Keratinocyte (primary cell): ENCODE measurements at regions not wholly inside any gene's neighbourhood (a gene's known extent, or its start where the extent isn't known, plus 50 kb on each side); places are given as distances from the start of the nearest gene placed in this dataset.
A peak's percentile ranks its signal among the peaks of the same experiment; 100 is the strongest.

ENCODE experiments used
- DNase-seq: peaks from one replicate; pipeline ENCODE4 v3.0.0-alpha.2; 2011; ENCODE audit warnings: low read depth, missing footprints, low spot score
- FAIRE-seq: peaks from 2 replicates; lab custom pipeline; 2011; peaks lifted over from hg19 to GRCh38; lab: Jason Lieb, UNC
- H2AFZ ChIP-seq: 2 replicates; pipeline ENCODE4 v1.6.0; 2012; ENCODE audit warnings: low read length, control low read depth, inconsistent platforms; ENCODE audit not compliant: control insufficient read depth
- H3K27ac ChIP-seq: 2 replicates; pipeline ENCODE4 v1.5.1; 2011; ENCODE audit warnings: low read length; ENCODE audit not compliant: control insufficient read depth, insufficient read depth
- H3K27me3 ChIP-seq: 3 replicates; pipeline ENCODE4 v1.6.0; 2011; ENCODE audit warnings: low read length; ENCODE audit not compliant: control insufficient read depth, insufficient read depth; ENCODE audit errors: extremely low read depth
- H3K36me3 ChIP-seq, 2 experiments: 2 replicates in 1 of 2; 3 replicates in 1 of 2; pipeline ENCODE4 v1.5.1; 2011; ENCODE audit warnings: low read length in 2 of 2, mild to moderate bottlenecking in 1 of 2; ENCODE audit not compliant: control insufficient read depth in 2 of 2, insufficient read depth in 2 of 2; ENCODE audit errors: extremely low read depth in 1 of 2
- H3K4me1 ChIP-seq: 3 replicates; pipeline ENCODE4 v1.5.1; 2011; ENCODE audit warnings: low read length; ENCODE audit not compliant: control insufficient read depth, insufficient read depth; ENCODE audit errors: extremely low read depth
- H3K4me2 ChIP-seq: 3 replicates; pipeline ENCODE4 v1.6.0; 2011; ENCODE audit warnings: low read depth, low read length; ENCODE audit not compliant: control insufficient read depth, insufficient read depth; ENCODE audit errors: extremely low read depth
- H3K4me3 ChIP-seq, 3 experiments: fragments of 200-600 bp in 1 of 3; sonication (generic) in 1 of 3; 2 replicates in 2 of 3; 3 replicates in 1 of 3; pipeline ENCODE4 v1.5.1; 2011 to 2016; ENCODE audit warnings: low read length in 3 of 3, mild to moderate bottlenecking in 3 of 3, control low read depth in 2 of 3, inconsistent platforms in 1 of 3, low read depth in 1 of 3, mixed read lengths in 1 of 3, mixed run types in 1 of 3, moderate library complexity in 1 of 3; ENCODE audit not compliant: control insufficient read depth in 2 of 3, insufficient read depth in 2 of 3; ENCODE audit errors: extremely low read depth in 1 of 3
- H3K79me2 ChIP-seq: 2 replicates; pipeline ENCODE4 v1.6.0; 2012; ENCODE audit warnings: low read length; ENCODE audit not compliant: control insufficient read depth, insufficient read depth
- H3K9ac ChIP-seq: 3 replicates; pipeline ENCODE4 v1.6.0; 2011; ENCODE audit warnings: low read length; ENCODE audit not compliant: control insufficient read depth, insufficient read depth; ENCODE audit errors: extremely low read depth
- H3K9me1 ChIP-seq: 3 replicates; pipeline ENCODE4 v1.6.0; 2011; ENCODE audit warnings: low read length; ENCODE audit not compliant: control insufficient read depth, insufficient read depth; ENCODE audit errors: extremely low read depth
- H3K9me3 ChIP-seq: 2 replicates; pipeline ENCODE4 v1.5.1; 2012; ENCODE audit warnings: low read depth, low read length; ENCODE audit not compliant: control insufficient read depth
- H4K20me1 ChIP-seq: 3 replicates; pipeline ENCODE4 v1.6.0; 2011; ENCODE audit warnings: low read length; ENCODE audit not compliant: control insufficient read depth, insufficient read depth; ENCODE audit errors: extremely low read depth
- EZH2 ChIP-seq: IDR thresholded peaks from one replicate; pipeline ENCODE4 v1.6.1; 2012; ENCODE audit warnings: inconsistent platforms, mild to moderate bottlenecking, low read length, moderate library complexity
- dilution Hi-C: fragments of 300-500 bp; cut with MboI; formaldehyde crosslinking; loops from one replicate; pipeline ENCODE4 v1.7.0; 2020; ENCODE audit warnings: low sequenced_read_pairs; ENCODE audit not compliant: extremely low pct_ligation_motif_present
- TF ChIP-seq, protein P1 (sequence below), 3 experiments: IDR thresholded peaks in 1 of 3; conservative IDR thresholded peaks in 1 of 3; optimal IDR thresholded peaks in 1 of 3; 2 replicates in 2 of 3; 3 replicates in 1 of 3; pipeline versions ENCODE3 to v1.5.1; 2011; ENCODE audit warnings: low read length in 3 of 3, mild to moderate bottlenecking in 3 of 3, moderate library complexity in 2 of 3, control low read depth in 1 of 3, inconsistent platforms in 1 of 3; ENCODE audit not compliant: insufficient read depth in 2 of 3; ENCODE audit errors: extremely low read depth in 1 of 3

DNA sequence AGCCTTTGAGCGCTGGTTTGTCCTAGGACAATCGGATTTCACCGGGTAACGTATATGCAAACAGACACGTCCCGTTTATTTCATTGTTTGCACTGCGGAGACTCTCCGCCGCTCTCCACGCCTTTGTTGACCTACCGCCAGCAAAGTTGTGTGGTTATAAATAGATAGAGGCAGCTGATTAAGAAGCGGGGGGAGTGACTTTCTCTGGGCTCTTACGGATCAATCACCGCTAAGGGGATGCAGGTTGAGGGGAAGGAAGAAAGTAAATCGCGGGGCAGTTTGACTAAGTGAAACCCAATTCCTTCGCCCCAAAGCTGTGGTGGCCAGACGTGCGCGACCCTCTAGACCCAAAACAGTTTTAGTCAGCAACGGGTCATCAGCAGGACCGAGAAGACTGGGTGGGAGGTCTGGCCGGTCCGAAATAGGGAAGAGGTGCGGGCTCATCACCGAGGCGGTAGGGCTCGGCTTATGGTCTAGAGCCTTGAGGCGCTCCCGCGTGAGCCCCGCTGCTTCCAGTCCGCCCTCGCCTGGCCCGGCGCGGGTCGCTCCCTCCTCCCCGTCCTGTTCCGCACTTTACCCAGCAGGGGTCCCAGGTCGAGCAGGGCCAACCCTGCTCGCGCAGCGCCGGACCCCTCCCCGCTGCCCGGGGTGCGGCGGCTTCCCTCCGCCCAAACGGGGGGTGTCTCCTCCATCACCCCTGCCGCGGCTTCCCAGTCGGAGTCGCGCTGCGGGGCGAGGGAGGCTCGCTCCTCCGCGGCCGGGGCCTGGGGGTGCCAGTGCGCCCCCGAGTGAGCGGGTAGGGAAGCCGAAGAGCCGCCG is 120.8 kb upstream of the RRP15 start:
- Histone ChIP-seq H4K20me1 (no peaks in the 10 kb centered on the region), H3K9me3 (no peaks in the 10 kb centered on the region), H3K27me3 (peaks cover 54% of the 10 kb centered on the region), H3K4me3 (peak overlapping the region; percentile 14 to 67 (median 64)), H3K36me3 (no peaks in the 10 kb centered on the region), H3K79me2 (no peaks in the 10 kb centered on the region), H3K4me1 (peaks cover 5% of the 10 kb centered on the region), H3K9me1 (no peaks in the 10 kb centered on the region), H3K4me2 (peak overlapping the region; percentile 85), H2AFZ (peak overlapping the region; percentile 40), H3K27ac (no peak overlapping the region), H3K9ac (no peak overlapping the region)
- DNase-seq (no peak), FAIRE-seq (no peak)
- peak; percentile 93 for TF ChIP-seq EZH2
- TF ChIP-seq, protein P1, sequence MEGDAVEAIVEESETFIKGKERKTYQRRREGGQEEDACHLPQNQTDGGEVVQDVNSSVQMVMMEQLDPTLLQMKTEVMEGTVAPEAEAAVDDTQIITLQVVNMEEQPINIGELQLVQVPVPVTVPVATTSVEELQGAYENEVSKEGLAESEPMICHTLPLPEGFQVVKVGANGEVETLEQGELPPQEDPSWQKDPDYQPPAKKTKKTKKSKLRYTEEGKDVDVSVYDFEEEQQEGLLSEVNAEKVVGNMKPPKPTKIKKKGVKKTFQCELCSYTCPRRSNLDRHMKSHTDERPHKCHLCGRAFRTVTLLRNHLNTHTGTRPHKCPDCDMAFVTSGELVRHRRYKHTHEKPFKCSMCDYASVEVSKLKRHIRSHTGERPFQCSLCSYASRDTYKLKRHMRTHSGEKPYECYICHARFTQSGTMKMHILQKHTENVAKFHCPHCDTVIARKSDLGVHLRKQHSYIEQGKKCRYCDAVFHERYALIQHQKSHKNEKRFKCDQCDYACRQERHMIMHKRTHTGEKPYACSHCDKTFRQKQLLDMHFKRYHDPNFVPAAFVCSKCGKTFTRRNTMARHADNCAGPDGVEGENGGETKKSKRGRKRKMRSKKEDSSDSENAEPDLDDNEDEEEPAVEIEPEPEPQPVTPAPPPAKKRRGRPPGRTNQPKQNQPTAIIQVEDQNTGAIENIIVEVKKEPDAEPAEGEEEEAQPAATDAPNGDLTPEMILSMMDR (optimal IDR thresholded peaks at IDR 0.05 in 1 of 3, IDR thresholded peaks at IDR 0.05 in 1 of 3, conservative IDR thresholded peaks at IDR 0.05 in 1 of 3; ENCODE audit: extremely low read depth in 1 of 3, insufficient read depth in 2 of 3, low read length in 3 of 3) = no peak
- dilution Hi-C loops = no loop called here

DNA sequence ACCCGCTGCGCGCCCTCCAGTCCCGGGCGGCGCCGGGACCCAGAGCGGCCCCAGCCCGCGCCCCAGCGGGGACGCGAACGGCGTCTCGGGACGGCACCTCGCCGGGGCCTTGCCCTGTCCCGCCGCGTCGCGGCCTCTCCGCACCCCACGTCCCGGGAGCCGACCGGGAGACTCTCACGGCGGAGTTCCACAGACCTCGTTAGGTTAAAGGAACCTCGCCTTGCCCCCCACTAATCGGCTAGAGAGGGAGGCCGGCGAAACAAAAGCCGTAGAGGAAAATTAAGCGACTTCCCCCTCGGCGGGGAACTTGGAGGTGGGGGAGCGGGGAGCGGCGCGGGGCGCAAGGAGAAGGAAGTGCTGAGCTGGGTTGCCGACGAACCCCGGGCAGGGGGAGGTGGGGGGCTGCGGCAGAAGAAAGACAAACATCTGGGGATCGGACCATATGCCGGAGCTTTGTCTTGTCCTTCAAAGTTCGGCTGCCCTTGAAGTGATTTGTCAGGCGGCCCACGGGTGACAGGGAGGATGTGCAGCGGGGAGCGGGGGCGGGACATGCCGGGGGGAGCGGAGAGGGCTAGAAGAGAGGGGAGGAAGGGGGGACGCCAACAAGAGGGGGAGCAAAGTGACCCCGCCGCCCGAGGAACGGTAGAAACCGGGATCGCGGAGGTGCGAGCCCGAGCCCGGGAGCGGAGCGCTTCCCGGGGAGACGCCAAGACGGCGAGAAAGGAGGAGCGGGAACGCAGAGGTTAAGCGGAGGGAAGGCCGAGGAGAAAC is 120.0 kb upstream of the RRP15 start:
- no peak for FAIRE-seq
- peaks cover 47% of the 10 kb centered on the region for H3K27me3 ChIP-seq

More for the DNA sequence above, 120.0 kb upstream of the RRP15 start:
- Histone ChIP-seq H3K79me2 (no peaks in the 10 kb centered on the region), H4K20me1 (no peaks in the 10 kb centered on the region), H3K4me2 (peak overlapping the region; percentile 85), H3K36me3 (no peaks in the 10 kb centered on the region), H3K4me3 (peak overlapping the region; percentile 26 to 67 (median 64)), H3K9me3 (no peaks in the 10 kb centered on the region), H3K9ac (no peak overlapping the region), H2AFZ (peak overlapping the region; percentile 70), H3K9me1 (no peaks in the 10 kb centered on the region), H3K27ac (no peak overlapping the region), H3K4me1 (peaks cover 5% of the 10 kb centered on the region)
- dilution Hi-C loops = no loop called here
- TF ChIP-seq, protein P1 (optimal IDR thresholded peaks at IDR 0.05 in 1 of 3, IDR thresholded peaks at IDR 0.05 in 1 of 3, conservative IDR thresholded peaks at IDR 0.05 in 1 of 3; ENCODE audit: extremely low read depth in 1 of 3, insufficient read depth in 2 of 3, low read length in 3 of 3) = no peak
- TF ChIP-seq EZH2 = peak; percentile 61
- DNase-seq = no peak
